Fibroblast of the aortic adventitia (primary cell): ENCODE measurements at regions not wholly inside any gene's neighbourhood (a gene's known extent, or its start where the extent isn't known, plus 50 kb on each side); places are given as distances from the start of the nearest gene placed in this dataset.

ENCODE experiments used
- DNase-seq: peaks from one replicate; pipeline ENCODE4 v3.0.0-alpha.2; 2010; ENCODE audit warnings: low read depth
- H3K4me3 ChIP-seq: 2 replicates; pipeline ENCODE4 v1.5.1; 2011; ENCODE audit warnings: low read depth, mild to moderate bottlenecking, control low read depth, low read length, moderate library complexity
- CTCF ChIP-seq: IDR thresholded peaks from 2 replicates; pipeline ENCODE4 v1.5.1; 2011; ENCODE audit warnings: mild to moderate bottlenecking, low read length, control low read depth, inconsistent platforms; ENCODE audit not compliant: insufficient read depth

- TF ChIP-seq CTCF, result no peak
- no peak for DNase-seq
- no peak overlapping the region for H3K4me3 ChIP-seq
Measured at GRCh38 chr10:36683421-36683820, 442.0 kb upstream of the ANKRD30A start.

- DNase-seq, result peak; percentile 31
- H3K4me3 ChIP-seq, result no peak overlapping the region
- no peak for TF ChIP-seq CTCF
Measured at GRCh38 chr10:36681751-36682632, 443.4 kb upstream of the ANKRD30A start.

GRCh38 chr10:36679554-36679953 is 445.8 kb upstream of the ANKRD30A start:
- TF ChIP-seq CTCF, result no peak
- no peak for DNase-seq
- H3K4me3 ChIP-seq, result no peak overlapping the region

- TF ChIP-seq CTCF, result no peak
- no peak for DNase-seq
- no peak overlapping the region for H3K4me3 ChIP-seq
Measured at GRCh38 chr10:36677431-36677768, 448.0 kb upstream of the ANKRD30A start.

GRCh38 chr10:36676756-36677430 is 448.5 kb upstream of the ANKRD30A start:
- H3K4me3 ChIP-seq, result no peak overlapping the region
- DNase-seq, result peak; percentile 77

GRCh38 chr10:36676321-36676720 is 449.1 kb upstream of the ANKRD30A start:
- no peak for DNase-seq

More at GRCh38 chr10:36676756-36677430, 448.5 kb upstream of the ANKRD30A start:
- TF ChIP-seq CTCF, result peak; percentile 9

More at GRCh38 chr10:36676321-36676720, 449.1 kb upstream of the ANKRD30A start:
- TF ChIP-seq CTCF, result no peak
- H3K4me3 ChIP-seq, result no peak overlapping the region
